ENCODE measurements at regions not wholly inside any gene's neighbourhood (a gene's known extent, or its start where the extent isn't known, plus 50 kb on each side); places are given as distances from the start of the nearest gene placed in this dataset.

- no peak for DNase-seq (ENCODE audit: low spot score)
These were observed 91.5 kb upstream of the STK39 start for GRCh38 chr2:168338803-168339437.

GRCh38 chr2:168340931-168341330, 93.5 kb upstream of the STK39 start:
- peak; percentile 47 for DNase-seq (ENCODE audit: low spot score)

GRCh38 chr2:168343586-168343985, 96.2 kb upstream of the STK39 start:
- DNase-seq (ENCODE audit: low spot score) = peak; percentile 79

- no peak for DNase-seq (ENCODE audit: low spot score)
These were observed 97.3 kb upstream of the STK39 start for GRCh38 chr2:168344706-168345105.

- DNase-seq (ENCODE audit: low spot score) = no peak
These were observed 98.2 kb upstream of the STK39 start for GRCh38 chr2:168345601-168346000.

GRCh38 chr2:168346725-168347477, 99.5 kb upstream of the STK39 start:
- DNase-seq (ENCODE audit: low spot score) = peak; percentile 81

GRCh38 chr2:168348076-168348475, 100.7 kb upstream of the STK39 start:
- DNase-seq (ENCODE audit: low spot score) = peak; percentile 39

GRCh38 chr2:168350380-168350779, 103.0 kb upstream of the STK39 start:
- no peak for DNase-seq (ENCODE audit: low spot score)

- DNase-seq (ENCODE audit: low spot score) = no peak
These were observed 102.8 kb upstream of the CERS6 start for GRCh38 chr2:168353251-168353650.

GRCh38 chr2:168354499-168354898, 101.6 kb upstream of the CERS6 start:
- no peak for DNase-seq (ENCODE audit: low spot score)

GRCh38 chr2:168355121-168355520, 101.0 kb upstream of the CERS6 start:
- DNase-seq (ENCODE audit: low spot score) = no peak

GRCh38 chr2:168355779-168356476, 100.1 kb upstream of the CERS6 start:
- DNase-seq (ENCODE audit: low spot score) = no peak

- DNase-seq (ENCODE audit: low spot score) = no peak
These were observed 99.6 kb upstream of the CERS6 start for GRCh38 chr2:168356477-168356835.

- no peak for DNase-seq (ENCODE audit: low spot score)
These were observed 98.1 kb upstream of the CERS6 start for GRCh38 chr2:168357797-168358472.

GRCh38 chr2:168359082-168359481, 97.0 kb upstream of the CERS6 start:
- DNase-seq (ENCODE audit: low spot score) = no peak

- no peak for DNase-seq (ENCODE audit: low spot score)
These were observed 92.6 kb upstream of the CERS6 start for GRCh38 chr2:168363347-168364092.

- DNase-seq (ENCODE audit: low spot score) = no peak
These were observed 90.9 kb upstream of the CERS6 start for GRCh38 chr2:168365094-168365621.

- no peak for DNase-seq (ENCODE audit: low spot score)
These were observed 87.0 kb upstream of the CERS6 start for GRCh38 chr2:168369031-168369430.

- no peak for DNase-seq (ENCODE audit: low spot score)
These were observed 84.6 kb upstream of the CERS6 start for GRCh38 chr2:168371273-168372019.

GRCh38 chr2:168373468-168373867, 82.6 kb upstream of the CERS6 start:
- no peak for DNase-seq (ENCODE audit: low spot score)
